ENCODE measurements at regions not wholly inside any gene's neighbourhood (a gene's known extent, or its start where the extent isn't known, plus 50 kb on each side); places are given as distances from the start of the nearest gene placed in this dataset.

DNA sequence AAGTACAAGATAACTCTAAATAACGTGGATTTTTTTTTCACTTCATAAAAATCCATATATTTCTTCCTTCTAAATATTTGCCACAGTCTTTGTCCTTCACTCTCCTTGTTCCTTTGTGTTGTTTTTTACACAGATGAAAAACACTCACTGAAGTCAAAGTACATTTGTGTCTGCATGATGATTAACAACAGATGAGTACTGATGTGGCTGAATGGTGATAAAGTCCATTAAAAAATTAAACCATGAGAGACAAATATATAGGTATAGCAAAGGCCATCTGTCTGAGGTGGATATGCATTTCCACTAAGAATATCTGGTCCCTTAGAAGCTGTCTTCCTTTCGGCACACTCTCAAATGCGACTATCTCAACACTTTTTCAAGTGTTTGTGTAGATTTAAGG, 317.5 kb upstream of the MCTP2 start:
- intact Hi-C loops (cut with DNase I; ENCODE audit: low total_unique reads): no loop called here

GRCh38 chr15:93913310-93913709, 318.1 kb upstream of the MCTP2 start:
- Histone ChIP-seq H3K4me3 (no peak overlapping the region), H3K36me3 (no peaks in the 10 kb centered on the region), H3K27ac (no peak overlapping the region), H3K27me3 (no peaks in the 10 kb centered on the region), H3K9me3 (no peaks in the 10 kb centered on the region), H3K4me1 (no peaks in the 10 kb centered on the region)
- intact Hi-C loops (cut with DNase I; ENCODE audit: low total_unique reads): no loop called here
- no peak for TF ChIP-seq CTCF (IDR thresholded peaks at IDR 0.05)
- TF ChIP-seq POLR2A (IDR thresholded peaks at IDR 0.05): no peak
- DNase-seq: no peak

More for the DNA sequence above, 317.5 kb upstream of the MCTP2 start:
- no peaks in the 10 kb centered on the region for H3K36me3 ChIP-seq
- no peak for DNase-seq
- H3K27me3 ChIP-seq: no peaks in the 10 kb centered on the region
- H3K4me3 ChIP-seq: no peak overlapping the region
- no peaks in the 10 kb centered on the region for H3K4me1 ChIP-seq
- H3K27ac ChIP-seq: no peak overlapping the region
- TF ChIP-seq CTCF (IDR thresholded peaks at IDR 0.05) (no peak), POLR2A (IDR thresholded peaks at IDR 0.05) (no peak)
- no peaks in the 10 kb centered on the region for H3K9me3 ChIP-seq

DNA sequence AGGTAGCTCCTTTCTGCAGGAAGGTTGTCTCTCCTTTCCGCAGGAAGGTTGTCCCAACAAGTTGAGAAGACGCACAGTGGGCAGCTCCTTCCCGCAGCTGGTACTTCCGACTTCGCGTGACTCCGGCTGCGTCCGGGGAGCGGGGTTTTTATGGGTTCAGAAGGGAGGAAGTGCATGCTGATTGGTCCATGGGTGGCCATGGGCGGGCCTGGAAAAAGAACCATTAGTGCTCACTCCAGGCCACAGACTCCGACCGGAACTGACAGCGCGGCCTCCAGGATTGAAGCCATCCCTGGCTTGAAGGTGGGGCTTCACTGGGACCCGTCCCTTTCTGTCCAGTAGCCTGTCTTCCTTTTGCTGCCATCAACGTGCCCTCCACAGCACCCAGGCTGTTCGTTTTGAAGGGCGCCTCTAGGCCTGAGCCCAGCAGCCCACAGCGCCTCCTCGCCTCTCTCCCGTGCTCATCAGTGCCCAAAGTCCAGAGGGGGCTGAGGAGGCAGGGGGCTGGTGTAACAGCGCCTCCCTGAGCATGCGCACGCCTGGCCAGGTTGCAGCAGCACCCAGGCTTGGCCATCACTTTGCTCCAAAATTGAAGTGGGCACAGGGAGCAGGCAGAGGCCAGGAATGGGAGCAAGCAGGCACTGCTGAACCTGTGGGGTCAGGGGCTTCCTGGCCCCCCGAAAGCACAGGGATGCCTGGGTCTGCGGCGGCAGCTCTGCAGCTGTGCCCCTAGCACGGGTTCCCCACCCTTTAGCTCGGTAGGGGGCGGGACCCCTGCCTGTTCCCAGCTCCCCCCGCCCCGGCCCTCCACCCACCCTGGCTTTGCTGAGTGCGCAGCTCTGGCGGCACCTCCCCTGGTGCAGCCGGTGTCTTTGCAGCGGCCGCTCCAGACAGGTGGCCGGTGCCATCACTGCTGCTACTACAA, 330.6 kb upstream of the MCTP2 start:
- no peak overlapping the region for H3K27ac ChIP-seq
- intact Hi-C loops (cut with DNase I; ENCODE audit: low total_unique reads): no loop called here
- H3K9me3 ChIP-seq: no peaks in the 10 kb centered on the region
- no peak for TF ChIP-seq CTCF (IDR thresholded peaks at IDR 0.05)
- TF ChIP-seq POLR2A (IDR thresholded peaks at IDR 0.05): no peak
- DNase-seq: no peak
- no peak overlapping the region for H3K4me3 ChIP-seq
- no peaks in the 10 kb centered on the region for H3K4me1 ChIP-seq
- H3K27me3 ChIP-seq: no peaks in the 10 kb centered on the region
- no peaks in the 10 kb centered on the region for H3K36me3 ChIP-seq

- no peak for DNase-seq
- no peak overlapping the region for H3K4me3 ChIP-seq
- no peaks in the 10 kb centered on the region for H3K27me3 ChIP-seq
- intact Hi-C loops (cut with DNase I; ENCODE audit: low total_unique reads): no loop called here
- H3K4me1 ChIP-seq: no peaks in the 10 kb centered on the region
- TF ChIP-seq POLR2A (IDR thresholded peaks at IDR 0.05) (no peak), CTCF (IDR thresholded peaks at IDR 0.05) (no peak)
- H3K9me3 ChIP-seq: no peaks in the 10 kb centered on the region
- H3K36me3 ChIP-seq: no peaks in the 10 kb centered on the region
- H3K27ac ChIP-seq: no peak overlapping the region
These were observed 331.5 kb upstream of the MCTP2 start for GRCh38 chr15:93899817-93900216.

DNA sequence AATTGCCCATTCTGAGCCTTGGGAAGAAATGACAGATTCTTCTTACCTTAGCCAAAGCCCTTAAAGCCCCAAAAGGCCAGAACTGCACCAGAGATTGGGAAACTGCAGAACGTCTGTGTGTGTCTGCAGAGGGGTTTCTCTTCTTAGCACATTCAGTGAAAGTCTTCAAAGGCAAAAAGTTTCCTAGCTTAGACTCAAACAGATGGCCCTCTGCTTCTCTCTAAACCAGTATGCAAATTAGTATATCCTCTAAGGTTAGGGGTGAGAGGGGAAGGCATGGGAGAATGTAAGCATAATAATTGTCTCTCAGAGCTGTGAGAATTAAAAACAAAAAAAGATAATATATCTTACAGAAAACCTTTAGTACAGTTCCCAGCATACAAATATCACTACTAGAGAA, 334.0 kb upstream of the MCTP2 start:
- H3K4me1 ChIP-seq: no peaks in the 10 kb centered on the region
- no peak for DNase-seq
- no peaks in the 10 kb centered on the region for H3K9me3 ChIP-seq
- H3K36me3 ChIP-seq: no peaks in the 10 kb centered on the region
- H3K27me3 ChIP-seq: no peaks in the 10 kb centered on the region
- TF ChIP-seq CTCF (IDR thresholded peaks at IDR 0.05) (no peak), POLR2A (IDR thresholded peaks at IDR 0.05) (no peak)
- no peak overlapping the region for H3K4me3 ChIP-seq
- H3K27ac ChIP-seq: no peak overlapping the region
- intact Hi-C loops (cut with DNase I; ENCODE audit: low total_unique reads): no loop called here

Measured in uterus (tissue), 3 donors.